NOMO-1 treated with dmso at 0.1 percent for 144 hours (cell line): ENCODE measurements at regions not wholly inside any gene's neighbourhood (a gene's known extent, or its start where the extent isn't known, plus 50 kb on each side); places are given as distances from the start of the nearest gene placed in this dataset.
"Not testable (repeated sequence)": the region's sequence is repeated elsewhere in the genome, so short reads cannot be mapped to it uniquely, and the experiment has no call there.

ENCODE experiments used
- DNase-seq: peaks from one replicate; lab custom pipeline; 2025; ENCODE audit not compliant: unreplicated experiment; lab: John Stamatoyannopoulos, UW

- no peak for DNase-seq
Measured at GRCh38 chr12:131387281-131388163, 323.4 kb upstream of the SFSWAP start.

GRCh38 chr12:131388164-131389053 is 322.5 kb upstream of the SFSWAP start:
- not testable (repeated sequence) for DNase-seq

- no peak for DNase-seq
Measured at GRCh38 chr12:131389054-131390013, 321.6 kb upstream of the SFSWAP start.

- DNase-seq, result no peak
Measured at GRCh38 chr12:131390412-131391334, 320.2 kb upstream of the SFSWAP start.

- no peak for DNase-seq
Measured at GRCh38 chr12:131391399-131391798, 319.5 kb upstream of the SFSWAP start.

- not testable (repeated sequence) for DNase-seq
Measured at GRCh38 chr12:131394752-131395151, 316.1 kb upstream of the SFSWAP start.

GRCh38 chr12:131395209-131395684 is 315.6 kb upstream of the SFSWAP start:
- not testable (repeated sequence) for DNase-seq

- DNase-seq, result no peak
Measured at GRCh38 chr12:131395971-131396573, 314.8 kb upstream of the SFSWAP start.

GRCh38 chr12:131397493-131398181 is 313.3 kb upstream of the SFSWAP start:
- no peak for DNase-seq

- no peak for DNase-seq
Measured at GRCh38 chr12:131399000-131399399, 311.9 kb upstream of the SFSWAP start.

GRCh38 chr12:131400668-131401294 is 310.1 kb upstream of the SFSWAP start:
- not testable (repeated sequence) for DNase-seq

GRCh38 chr12:131401907-131402633 is 308.8 kb upstream of the SFSWAP start:
- not testable (repeated sequence) for DNase-seq

- no peak for DNase-seq
Measured at GRCh38 chr12:131402781-131403396, 308.0 kb upstream of the SFSWAP start.

- DNase-seq, result no peak
Measured at GRCh38 chr12:131403676-131404075, 307.2 kb upstream of the SFSWAP start.

GRCh38 chr12:131404705-131405104 is 306.2 kb upstream of the SFSWAP start:
- no peak for DNase-seq

- DNase-seq, result no peak
Measured at GRCh38 chr12:131407221-131408035, 303.5 kb upstream of the SFSWAP start.
